GM18511 (cell line): ENCODE measurements at regions not wholly inside any gene's neighbourhood (a gene's known extent, or its start where the extent isn't known, plus 50 kb on each side); places are given as distances from the start of the nearest gene placed in this dataset.

Source experiments
- ATAC-seq: cut with Tn5 transposase; IDR thresholded peaks from one replicate; pipeline ENCODE4 v1.9.1; 2021; ENCODE audit warnings: mild to moderate bottlenecking, moderate library complexity; ENCODE audit not compliant: unreplicated experiment

DNA sequence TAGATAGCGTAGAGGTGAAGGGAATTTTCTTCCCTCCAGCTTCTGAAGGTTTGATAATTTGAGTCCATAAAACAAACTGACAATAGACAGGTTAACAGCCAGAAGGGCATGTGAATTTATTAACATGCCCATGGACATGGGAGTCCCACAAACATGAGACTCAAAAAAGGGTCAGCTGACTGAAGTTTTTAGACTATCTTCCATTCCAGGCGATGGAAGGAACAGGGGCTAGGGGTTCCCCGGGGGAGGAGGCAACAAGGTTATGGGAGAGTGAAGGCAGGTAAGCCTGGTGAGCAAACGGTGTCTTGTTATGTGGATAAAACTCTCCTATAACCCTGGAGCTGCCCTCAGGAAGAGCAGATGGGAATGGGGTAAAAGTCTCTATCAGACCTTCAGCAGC is 81.5 kb upstream of the SORBS2 start:
- no peak for ATAC-seq

DNA sequence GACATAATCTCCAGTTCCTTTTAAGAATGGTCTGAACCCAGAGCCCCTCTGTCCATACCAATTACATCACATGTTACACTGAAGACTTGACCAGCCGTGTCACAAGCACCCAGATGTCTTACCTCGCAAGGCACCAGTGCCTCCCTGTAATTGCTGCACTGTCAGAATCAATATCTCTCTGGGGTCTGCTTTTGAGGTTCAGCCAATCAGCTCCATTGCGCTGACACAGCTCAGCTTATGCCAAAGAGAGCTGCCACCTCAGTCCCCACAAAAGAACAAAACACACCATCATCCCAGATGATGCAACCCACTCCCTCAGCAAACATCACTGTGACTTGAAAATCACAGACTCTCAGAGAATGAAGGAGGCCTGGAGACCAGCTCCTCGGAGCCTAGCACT is 82.5 kb upstream of the SORBS2 start:
- ATAC-seq = no peak

DNA sequence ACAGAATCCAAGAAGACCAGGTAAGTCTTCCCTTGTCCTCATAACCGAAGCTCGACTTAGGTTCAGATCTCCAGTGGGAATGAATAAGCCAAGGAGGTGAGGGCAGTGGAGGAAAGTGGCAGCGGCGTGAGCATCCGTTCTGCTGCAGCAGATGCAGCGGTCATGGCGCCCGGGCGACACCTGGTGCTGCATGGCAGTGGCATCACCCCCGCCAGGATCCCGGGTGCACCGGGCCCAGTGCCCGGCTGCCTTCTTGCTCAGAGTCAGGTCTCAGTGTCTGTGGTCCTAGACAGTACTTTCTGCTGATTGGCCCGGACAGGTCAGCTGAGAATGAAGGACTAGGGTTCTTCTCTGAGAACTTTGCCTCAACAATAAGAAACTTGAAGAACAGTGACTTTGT is 83.4 kb upstream of the SORBS2 start:
- no peak for ATAC-seq

DNA sequence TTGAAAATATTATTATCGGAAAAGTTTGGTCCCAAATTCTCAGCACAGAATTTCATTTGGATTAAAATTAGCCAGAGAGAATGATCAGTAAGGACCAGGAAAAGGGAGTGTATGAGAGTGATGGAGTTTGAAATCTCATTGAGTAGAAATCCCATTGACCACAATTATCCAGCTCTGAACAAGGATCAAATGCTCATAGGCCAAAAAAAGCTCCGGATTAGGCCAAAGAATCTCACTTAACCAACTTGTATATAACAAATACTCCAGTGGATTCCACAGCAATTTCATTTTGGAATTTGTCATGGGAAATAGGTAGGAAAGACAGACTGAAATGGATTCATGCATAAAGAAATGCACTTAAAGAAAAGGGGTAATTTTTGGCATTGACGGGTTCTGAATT is 83.9 kb upstream of the SORBS2 start:
- ATAC-seq = no peak

DNA sequence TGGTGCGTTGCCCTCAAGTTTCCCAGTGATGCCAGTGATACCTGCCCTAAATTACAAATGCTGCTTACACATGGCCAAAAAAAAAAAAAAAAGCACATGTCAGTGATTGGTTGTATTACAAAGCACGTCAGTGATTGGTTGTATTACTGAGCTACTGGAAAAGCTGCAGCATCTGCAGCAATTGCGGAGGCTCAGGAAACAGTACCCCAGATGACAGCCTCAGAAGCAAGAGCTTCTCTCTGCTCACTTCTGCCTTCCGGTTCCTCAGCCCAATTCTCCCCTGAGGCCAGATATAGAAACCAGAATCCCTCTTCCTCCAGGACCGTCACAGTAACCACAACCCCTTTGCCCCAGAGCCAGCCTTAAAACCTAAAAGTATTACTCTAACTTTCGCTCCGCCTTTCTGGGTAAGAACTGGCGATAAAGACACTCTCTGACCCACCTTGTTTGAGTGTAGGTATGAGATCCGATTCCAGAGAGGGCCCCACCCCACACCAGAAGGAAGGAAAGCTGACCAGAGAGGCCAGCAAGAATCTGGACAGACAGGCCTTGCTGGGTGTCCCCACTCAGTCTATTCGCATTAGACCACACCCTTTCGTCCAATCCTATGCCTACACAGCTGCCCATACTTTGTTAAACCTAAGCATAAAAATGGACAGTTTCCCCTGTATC is 85.0 kb upstream of the SORBS2 start:
- ATAC-seq = no peak

DNA sequence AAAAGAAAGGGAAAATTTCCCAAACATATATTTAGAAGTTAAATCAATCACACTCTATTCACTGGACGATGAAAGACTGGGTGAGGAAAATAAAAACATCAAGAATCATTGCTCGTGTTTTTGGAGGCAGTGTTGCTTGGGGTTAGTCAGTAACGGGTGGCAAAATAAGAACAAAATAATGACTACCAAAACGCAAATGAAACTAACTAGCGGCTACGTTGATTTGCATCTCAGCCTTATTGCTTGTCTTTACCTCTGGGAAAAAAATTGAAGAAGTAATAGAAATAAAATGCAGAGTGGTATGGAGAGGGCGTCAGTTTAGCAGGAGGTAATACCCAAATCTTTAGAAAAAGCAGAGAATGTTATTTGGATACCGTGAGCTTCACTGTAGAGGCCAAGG is 86.4 kb upstream of the SORBS2 start:
- ATAC-seq = no peak

DNA sequence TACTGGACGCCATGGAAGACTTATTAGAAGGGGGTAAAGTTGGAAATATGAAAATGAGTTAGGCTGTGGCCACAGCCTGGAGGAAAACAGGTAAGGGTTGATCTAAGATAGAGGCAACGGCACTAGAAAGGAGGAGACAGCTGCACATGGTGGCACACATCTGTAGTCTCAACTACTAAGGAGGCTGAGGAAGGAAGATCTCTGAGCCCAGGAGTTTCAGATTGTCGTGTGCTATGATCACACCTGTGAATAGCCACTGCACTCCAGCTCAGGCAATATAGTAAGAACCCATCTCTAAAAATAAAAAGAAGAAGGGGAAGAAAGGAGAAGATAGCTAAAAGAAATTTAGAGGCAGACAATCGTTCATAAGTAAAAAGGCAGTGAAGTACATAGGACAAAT is 87.8 kb upstream of the SORBS2 start:
- ATAC-seq = no peak

DNA sequence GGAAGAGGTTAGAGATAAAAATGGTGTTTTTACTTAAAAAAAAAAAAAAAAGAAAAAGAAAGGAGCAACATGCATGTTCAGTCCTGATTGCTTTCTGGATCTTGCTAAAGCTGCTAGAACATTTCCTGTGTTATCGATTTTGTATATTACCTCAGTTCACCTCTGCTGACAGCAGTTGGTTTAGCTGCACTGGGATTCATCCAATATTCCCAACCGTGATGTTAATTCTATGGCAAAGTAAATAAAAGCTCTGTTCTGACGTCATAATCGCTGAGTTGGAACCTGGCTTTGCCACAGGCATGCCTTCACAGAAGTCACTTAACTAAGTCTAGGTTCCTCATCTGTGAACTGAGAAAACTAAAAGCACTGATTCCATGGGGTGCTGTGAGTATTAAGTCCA is 90.7 kb upstream of the SORBS2 start:
- no peak for ATAC-seq

DNA sequence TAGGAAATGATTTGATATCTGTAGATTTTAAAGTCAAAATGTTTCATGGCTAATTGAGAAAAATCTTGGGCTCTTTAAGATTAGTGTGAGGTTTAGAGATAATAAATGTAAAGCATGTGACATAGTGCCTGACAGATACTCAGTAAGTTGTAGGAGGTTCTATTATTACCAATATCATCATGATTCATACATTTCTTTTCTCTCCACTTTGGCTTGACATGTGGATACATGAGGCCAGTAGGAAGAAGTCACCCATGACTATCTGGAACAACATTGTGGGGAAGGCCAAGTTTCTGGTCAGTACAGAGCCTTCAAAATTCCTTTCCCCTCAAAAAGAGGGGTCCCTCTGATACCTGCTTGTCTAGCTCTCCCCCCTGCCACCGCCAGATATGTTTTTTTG is 91.2 kb upstream of the SORBS2 start:
- no peak for ATAC-seq

DNA sequence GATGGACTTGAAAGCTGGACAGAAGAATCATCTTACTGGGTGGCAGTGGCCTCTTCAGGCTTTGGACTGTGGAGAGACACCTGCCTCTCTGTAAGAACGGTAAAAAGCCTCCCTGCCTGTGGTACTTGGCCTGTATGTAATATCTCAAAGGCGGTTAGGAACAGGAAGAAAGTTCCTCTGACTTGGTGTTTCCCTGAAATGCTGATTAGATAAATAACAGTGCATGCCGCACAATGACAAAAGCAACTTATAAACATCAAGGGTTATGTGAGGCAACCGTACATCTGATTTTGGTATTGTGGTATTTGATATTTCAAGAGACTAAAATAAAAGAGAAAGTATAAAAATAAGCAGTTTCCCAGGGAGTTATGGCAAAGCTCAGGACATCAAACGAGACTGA is 92.4 kb upstream of the SORBS2 start:
- ATAC-seq = no peak

DNA sequence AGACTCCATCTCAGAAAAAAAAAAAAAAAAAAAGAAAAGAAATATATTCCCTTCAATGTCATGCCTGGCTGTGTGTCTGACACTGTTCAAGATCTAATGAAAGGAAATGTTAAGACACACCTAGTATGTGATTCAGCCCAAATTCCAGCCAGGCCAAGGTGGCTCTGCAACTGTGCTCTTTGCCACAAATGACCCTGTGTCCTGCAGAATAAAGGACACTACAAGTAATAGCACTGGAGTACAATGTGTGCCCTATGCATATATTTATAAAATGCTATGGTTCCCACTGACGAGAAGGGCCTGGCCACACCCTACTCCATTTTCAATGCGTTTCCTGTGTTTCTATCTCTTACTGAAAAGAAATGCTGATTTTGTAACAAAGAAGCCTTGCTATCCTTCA is 98.0 kb upstream of the SORBS2 start:
- ATAC-seq = no peak

DNA sequence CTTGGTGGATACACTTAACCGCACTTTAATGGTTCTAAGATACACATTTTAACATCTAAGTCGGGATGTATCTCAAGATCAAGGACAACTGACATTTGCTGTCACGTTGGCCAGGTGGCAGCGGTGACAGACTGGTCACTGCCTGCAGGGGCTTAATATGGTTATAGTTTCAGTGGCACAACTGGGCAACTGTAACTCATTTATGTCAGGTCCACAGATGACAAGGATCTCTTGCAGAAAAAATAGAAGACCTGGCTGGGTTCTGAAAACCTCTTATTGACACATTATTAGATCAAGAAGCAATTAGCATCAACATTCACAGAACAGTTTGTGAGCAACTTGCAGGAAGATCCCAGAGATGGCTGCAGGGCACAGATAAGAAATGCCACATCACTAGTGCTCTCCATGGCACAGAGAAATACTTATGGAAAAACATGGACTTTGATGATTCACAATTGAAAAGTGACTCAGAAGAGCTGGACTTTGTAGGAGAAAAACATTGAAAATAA is 99.6 kb upstream of the SORBS2 start:
- no peak for ATAC-seq

DNA sequence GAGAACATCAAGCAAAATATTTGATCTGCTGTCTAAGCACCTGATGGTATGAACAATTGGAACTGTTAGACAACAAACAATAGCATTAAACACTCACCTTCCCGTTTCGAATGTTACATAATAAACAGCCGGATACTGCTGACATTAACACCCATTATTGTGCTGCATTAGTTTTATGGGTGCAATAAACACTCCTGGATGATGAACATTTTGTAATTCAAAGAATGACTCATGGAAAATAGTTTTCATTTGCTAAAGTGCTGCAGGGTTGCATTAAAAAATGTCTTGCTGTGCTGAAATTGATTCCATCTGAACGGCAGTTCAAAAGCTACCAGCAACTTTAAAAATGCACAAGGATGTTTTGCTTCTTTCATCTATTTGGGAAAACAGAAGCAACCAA is 100.8 kb upstream of the SORBS2 start:
- no peak for ATAC-seq

DNA sequence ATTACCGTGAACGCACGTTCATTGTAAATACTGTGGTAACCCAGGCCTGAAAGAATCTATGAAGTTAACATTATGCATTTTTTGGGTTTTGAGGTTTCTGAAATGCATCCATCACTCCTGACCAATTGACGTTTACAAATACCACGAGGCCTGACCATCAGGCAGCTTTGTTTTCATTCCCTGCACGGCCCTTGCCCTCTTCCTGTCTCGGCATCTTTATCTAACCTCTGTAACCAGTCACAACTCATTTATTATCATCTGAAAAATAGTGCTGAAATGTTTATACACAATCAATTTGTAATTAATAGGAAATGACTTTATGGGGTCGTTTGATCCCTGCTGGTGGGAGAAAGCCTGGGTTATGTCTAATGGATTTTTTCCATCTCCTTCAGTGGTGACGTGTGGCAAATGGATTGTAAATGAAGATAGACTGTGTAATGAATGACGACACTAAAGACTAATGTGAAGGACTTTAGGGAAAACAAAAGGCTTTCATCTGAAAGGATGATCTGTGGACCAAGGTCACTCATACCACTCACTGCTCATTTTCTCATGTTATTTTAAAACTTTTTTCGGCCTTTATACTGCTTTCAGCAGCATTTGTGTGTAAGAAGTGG is 102.7 kb upstream of the SORBS2 start:
- ATAC-seq = no peak

DNA sequence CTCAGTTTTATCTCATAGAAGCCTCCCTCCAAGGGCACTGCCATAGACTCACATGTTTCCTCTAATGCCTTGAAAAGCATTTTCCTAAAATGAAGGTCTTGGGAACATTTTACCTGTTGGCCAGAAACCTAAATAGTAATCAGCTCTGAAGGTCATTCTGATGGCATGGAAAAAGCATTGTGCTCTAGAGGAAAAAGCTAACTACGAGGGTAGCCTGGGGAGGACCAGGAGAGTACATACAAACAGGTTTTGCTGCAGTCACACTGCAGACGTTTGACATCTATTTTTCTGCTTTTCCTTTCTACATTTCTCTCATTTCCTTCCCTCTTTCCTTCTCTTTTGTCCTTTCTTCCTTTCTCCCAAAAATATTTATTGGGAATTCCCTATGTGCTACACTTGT is 103.3 kb upstream of the SORBS2 start:
- ATAC-seq = no peak

DNA sequence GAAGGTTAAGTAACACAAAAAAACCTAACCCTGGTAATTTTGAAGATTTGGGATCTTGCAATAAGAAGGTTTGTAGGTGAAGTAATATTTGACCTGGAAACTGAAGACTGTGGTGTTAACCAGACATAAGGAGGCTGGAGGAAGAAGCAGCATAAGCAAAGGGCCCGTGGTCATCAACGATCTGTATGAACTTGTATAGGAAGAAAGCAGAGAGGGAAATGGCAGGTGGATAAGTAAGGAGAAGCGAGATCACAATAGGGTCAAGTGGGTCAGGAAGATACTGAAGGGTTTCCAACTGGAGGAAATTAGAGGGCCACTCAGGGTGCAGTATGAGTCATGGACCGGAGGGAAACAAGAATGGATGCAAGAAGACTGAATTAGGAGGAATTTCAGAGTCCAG is 103.8 kb upstream of the SORBS2 start:
- no peak for ATAC-seq

DNA sequence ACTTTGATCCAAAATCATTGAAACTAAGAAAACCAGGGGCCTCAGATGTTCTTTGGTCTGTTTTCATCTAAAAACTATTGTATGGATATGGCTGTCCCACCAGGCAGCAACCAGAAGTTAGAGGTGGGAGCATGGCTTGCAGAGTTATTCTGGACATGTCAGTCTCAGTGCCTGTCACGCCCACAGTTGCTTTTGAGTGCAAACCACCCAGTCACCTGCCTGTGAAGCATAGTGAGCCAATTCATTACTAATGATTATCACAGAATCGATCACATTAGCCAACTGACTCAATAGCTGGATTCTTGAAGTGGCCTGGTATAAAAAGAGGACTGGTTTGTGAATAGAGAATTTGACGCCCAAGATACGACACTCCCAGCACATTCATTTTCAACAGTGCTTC is 104.2 kb upstream of the SORBS2 start:
- ATAC-seq = no peak

DNA sequence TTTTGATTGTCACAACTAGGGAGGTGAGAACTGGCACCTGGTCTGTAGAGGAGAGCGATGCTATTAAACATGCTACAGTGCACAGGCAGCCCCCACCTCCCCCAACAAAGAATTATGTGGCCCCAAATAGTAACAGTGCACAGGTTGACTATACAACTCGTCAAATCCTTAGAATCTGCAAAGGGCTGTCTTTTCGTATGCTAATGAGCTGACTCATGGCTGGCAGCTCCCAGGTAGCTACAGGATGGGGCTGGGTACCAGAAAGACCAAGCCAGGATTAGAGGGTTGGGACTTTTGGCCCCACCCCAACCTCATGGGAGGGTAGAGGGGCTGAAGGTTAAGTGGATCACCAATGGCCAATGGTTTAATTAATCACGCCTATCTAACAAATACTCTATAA is 104.7 kb upstream of the SORBS2 start:
- no peak for ATAC-seq

DNA sequence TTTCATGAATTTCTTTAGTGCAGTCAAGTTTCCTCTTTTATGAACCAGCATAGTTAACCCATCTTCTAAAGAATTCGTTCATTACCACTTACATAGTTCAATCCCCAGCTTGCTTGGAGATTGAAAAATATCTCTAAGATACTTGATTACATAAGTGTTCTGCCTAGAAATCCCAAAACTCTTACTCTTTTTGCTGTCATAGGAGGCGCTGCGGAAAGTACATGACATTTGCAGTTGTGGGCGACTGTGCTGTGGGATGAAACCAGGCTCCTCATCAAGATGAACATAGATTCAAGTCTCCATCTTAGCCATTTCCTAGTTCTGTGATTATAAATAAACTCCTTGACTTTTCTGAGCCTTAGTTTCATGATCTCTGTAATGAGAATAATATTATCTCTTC is 107.1 kb upstream of the SORBS2 start:
- no peak for ATAC-seq

DNA sequence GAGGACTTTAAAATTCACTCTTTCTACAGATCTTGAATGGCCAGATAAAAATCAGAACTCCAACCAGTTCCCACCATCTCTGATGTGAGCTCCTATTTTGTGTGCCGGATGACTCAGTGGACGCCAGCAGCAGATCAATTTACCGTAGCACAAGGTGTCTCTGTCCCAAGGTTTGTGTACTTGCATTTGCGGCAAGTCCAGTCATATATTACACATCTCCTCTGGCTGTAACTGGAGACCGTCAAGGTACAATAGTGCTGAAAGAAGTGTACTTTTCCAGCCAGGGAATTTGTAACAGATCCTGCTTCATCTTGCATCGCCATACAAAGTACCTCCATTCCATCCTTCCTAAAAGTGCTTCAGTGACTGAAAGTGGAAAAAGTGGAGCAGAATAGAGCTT is 108.2 kb upstream of the SORBS2 start:
- ATAC-seq = no peak

DNA sequence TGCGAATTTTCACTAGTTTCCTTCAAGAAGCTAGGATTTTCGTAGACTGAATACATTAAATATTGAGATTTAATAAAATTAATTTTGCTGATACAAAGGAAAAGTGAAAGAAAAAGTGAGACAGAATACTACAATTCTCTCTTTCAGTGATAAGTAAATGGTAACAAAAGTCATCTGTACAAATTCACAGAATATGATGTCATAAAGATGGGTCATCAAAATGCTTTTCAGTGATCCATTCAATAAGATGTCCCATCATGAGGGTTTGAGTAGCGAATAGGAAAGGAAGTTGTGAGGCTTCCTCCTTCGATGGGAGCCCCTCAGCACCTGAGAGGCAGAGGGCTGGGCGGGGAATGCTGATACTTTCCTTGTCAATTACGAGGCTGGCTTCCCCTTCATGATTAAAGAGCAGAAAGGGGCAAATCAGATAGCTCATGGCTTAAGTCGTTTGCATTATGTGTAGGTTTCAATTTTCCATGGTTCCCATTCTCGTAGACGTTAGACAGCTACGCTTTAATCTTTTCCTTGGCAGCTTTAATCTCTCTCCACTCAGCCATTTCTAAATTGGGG is 108.8 kb upstream of the SORBS2 start:
- no peak for ATAC-seq
